GM18870 (cell line): ENCODE measurements at regions not wholly inside any gene's neighbourhood (a gene's known extent, or its start where the extent isn't known, plus 50 kb on each side); places are given as distances from the start of the nearest gene placed in this dataset.

Experiments used
- ATAC-seq: cut with Tn5 transposase; IDR thresholded peaks from one replicate; pipeline ENCODE4 v1.9.1; 2021; ENCODE audit warnings: moderate library complexity; ENCODE audit not compliant: unreplicated experiment

GRCh38 chr19:30293051-30293785 lies 79.0 kb upstream of the ZNF536 start:
- no peak for ATAC-seq

- ATAC-seq, result no peak
Measured at GRCh38 chr19:30297969-30298368, 74.2 kb upstream of the ZNF536 start.

- no peak for ATAC-seq
Measured at GRCh38 chr19:30303131-30303654, 69.0 kb upstream of the ZNF536 start.

GRCh38 chr19:30304540-30304939 lies 67.6 kb upstream of the ZNF536 start:
- no peak for ATAC-seq

- ATAC-seq, result no peak
Measured at GRCh38 chr19:30305346-30306060, 66.7 kb upstream of the ZNF536 start.

GRCh38 chr19:30307191-30307974 lies 64.8 kb upstream of the ZNF536 start:
- no peak for ATAC-seq

GRCh38 chr19:30309176-30309575 lies 63.0 kb upstream of the ZNF536 start:
- ATAC-seq, result no peak

GRCh38 chr19:30309905-30310601 lies 62.1 kb upstream of the ZNF536 start:
- ATAC-seq, result no peak

- ATAC-seq, result no peak
Measured at GRCh38 chr19:30310602-30311263, 61.5 kb upstream of the ZNF536 start.

- no peak for ATAC-seq
Measured at GRCh38 chr19:30311911-30312310, 60.3 kb upstream of the ZNF536 start.

GRCh38 chr19:30312582-30313352 lies 59.4 kb upstream of the ZNF536 start:
- no peak for ATAC-seq

- ATAC-seq, result no peak
Measured at GRCh38 chr19:30313353-30313750, 58.8 kb upstream of the ZNF536 start.

GRCh38 chr19:30314056-30314804 lies 58.0 kb upstream of the ZNF536 start:
- no peak for ATAC-seq

- ATAC-seq, result no peak
Measured at GRCh38 chr19:30314805-30315155, 57.4 kb upstream of the ZNF536 start.

- no peak for ATAC-seq
Measured at GRCh38 chr19:30315159-30315558, 57.0 kb upstream of the ZNF536 start.

GRCh38 chr19:30316000-30316491 lies 56.1 kb upstream of the ZNF536 start:
- no peak for ATAC-seq

- no peak for ATAC-seq
Measured at GRCh38 chr19:30316560-30317106, 55.6 kb upstream of the ZNF536 start.

GRCh38 chr19:30317403-30317802 lies 54.8 kb upstream of the ZNF536 start:
- ATAC-seq, result no peak

- no peak for ATAC-seq
Measured at GRCh38 chr19:30318261-30318660, 53.9 kb upstream of the ZNF536 start.
